Chondrocyte (in vitro differentiated cells): ENCODE measurements at regions not wholly inside any gene's neighbourhood (a gene's known extent, or its start where the extent isn't known, plus 50 kb on each side); places are given as distances from the start of the nearest gene placed in this dataset.

Experiments
- DNase-seq: peaks from one replicate; pipeline ENCODE4 v3.0.0; 2021; ENCODE audit warnings: mixed read lengths, low spot score
- H3K27ac Mint-ChIP-seq: one replicate; pipeline ENCODE4 v1.8.0; 2021; ENCODE audit warnings: mild to moderate bottlenecking, moderate library complexity, mixed read lengths; ENCODE audit not compliant: unreplicated experiment
- H3K27me3 Mint-ChIP-seq: 2 replicates; pipeline ENCODE4 v1.8.0; 2021; ENCODE audit warnings: low read depth, mixed read lengths
- H3K36me3 Mint-ChIP-seq: 2 replicates; pipeline ENCODE4 v1.8.0; 2021; ENCODE audit warnings: low read depth, mixed read lengths
- H3K4me1 Mint-ChIP-seq: 2 replicates; pipeline ENCODE4 v1.8.0; 2021; ENCODE audit warnings: low read depth, mild to moderate bottlenecking, mixed read lengths
- H3K4me3 Mint-ChIP-seq: one replicate; pipeline ENCODE4 v1.8.0; 2021; ENCODE audit warnings: mild to moderate bottlenecking, moderate library complexity, mixed read lengths; ENCODE audit not compliant: unreplicated experiment
- H3K9me3 Mint-ChIP-seq: 2 replicates; pipeline ENCODE4 v1.8.0; 2021; ENCODE audit warnings: low read depth, mixed read lengths
- TF ChIP-seq, protein P1 (sequence below): fragments of 200-600 bp; sonication (generic); IDR thresholded peaks from 2 replicates; pipeline ENCODE4 v1.5.0; 2021; ENCODE audit warnings: antibody characterized with exemption, mild to moderate bottlenecking, moderate library complexity

GRCh38 chr13:39274739-39275325 lies 236.6 kb downstream of the NHLRC3 start:
- Mint-ChIP-seq H3K27me3 (no peaks in the 10 kb centered on the region), H3K27ac (no peak overlapping the region), H3K4me3 (no peak overlapping the region), H3K9me3 (peaks cover under 1% of the 10 kb centered on the region), H3K36me3 (no peaks in the 10 kb centered on the region), H3K4me1 (no peaks in the 10 kb centered on the region)
- no peak for DNase-seq
- TF ChIP-seq, protein P1, sequence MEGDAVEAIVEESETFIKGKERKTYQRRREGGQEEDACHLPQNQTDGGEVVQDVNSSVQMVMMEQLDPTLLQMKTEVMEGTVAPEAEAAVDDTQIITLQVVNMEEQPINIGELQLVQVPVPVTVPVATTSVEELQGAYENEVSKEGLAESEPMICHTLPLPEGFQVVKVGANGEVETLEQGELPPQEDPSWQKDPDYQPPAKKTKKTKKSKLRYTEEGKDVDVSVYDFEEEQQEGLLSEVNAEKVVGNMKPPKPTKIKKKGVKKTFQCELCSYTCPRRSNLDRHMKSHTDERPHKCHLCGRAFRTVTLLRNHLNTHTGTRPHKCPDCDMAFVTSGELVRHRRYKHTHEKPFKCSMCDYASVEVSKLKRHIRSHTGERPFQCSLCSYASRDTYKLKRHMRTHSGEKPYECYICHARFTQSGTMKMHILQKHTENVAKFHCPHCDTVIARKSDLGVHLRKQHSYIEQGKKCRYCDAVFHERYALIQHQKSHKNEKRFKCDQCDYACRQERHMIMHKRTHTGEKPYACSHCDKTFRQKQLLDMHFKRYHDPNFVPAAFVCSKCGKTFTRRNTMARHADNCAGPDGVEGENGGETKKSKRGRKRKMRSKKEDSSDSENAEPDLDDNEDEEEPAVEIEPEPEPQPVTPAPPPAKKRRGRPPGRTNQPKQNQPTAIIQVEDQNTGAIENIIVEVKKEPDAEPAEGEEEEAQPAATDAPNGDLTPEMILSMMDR = no peak

GRCh38 chr13:39279077-39279476 lies 240.8 kb downstream of the NHLRC3 start:
- Mint-ChIP-seq H3K27me3 (no peaks in the 10 kb centered on the region), H3K9me3 (no peaks in the 10 kb centered on the region), H3K27ac (no peak overlapping the region), H3K36me3 (no peaks in the 10 kb centered on the region), H3K4me3 (no peak overlapping the region), H3K4me1 (peaks cover 25% of the 10 kb centered on the region)
- TF ChIP-seq, protein P1 = no peak
- DNase-seq = no peak

- Mint-ChIP-seq H3K4me3 (no peak overlapping the region), H3K27me3 (no peaks in the 10 kb centered on the region), H3K4me1 (peaks cover 25% of the 10 kb centered on the region), H3K9me3 (peaks cover 1% of the 10 kb centered on the region), H3K27ac (no peak overlapping the region), H3K36me3 (no peaks in the 10 kb centered on the region)
- TF ChIP-seq, protein P1 = no peak
- no peak for DNase-seq
Observed at GRCh38 chr13:39281539-39282150, 243.4 kb downstream of the NHLRC3 start.

- peaks cover 10% of the 10 kb centered on the region for H3K9me3 Mint-ChIP-seq
- H3K27me3 Mint-ChIP-seq = no peaks in the 10 kb centered on the region
- DNase-seq = no peak
- no peak overlapping the region for H3K27ac Mint-ChIP-seq
- H3K4me3 Mint-ChIP-seq = no peak overlapping the region
- peaks cover 5% of the 10 kb centered on the region for H3K36me3 Mint-ChIP-seq
- TF ChIP-seq, protein P1 = no peak
- peaks cover 25% of the 10 kb centered on the region for H3K4me1 Mint-ChIP-seq
Observed at GRCh38 chr13:39282400-39282972, 244.2 kb downstream of the NHLRC3 start.

- H3K4me1 Mint-ChIP-seq = peaks cover 25% of the 10 kb centered on the region
Observed at GRCh38 chr13:39283072-39283471, 244.8 kb downstream of the NHLRC3 start.

More at GRCh38 chr13:39283072-39283471, 244.8 kb downstream of the NHLRC3 start:
- TF ChIP-seq, protein P1 = no peak
- Mint-ChIP-seq H3K9me3 (peaks cover 14% of the 10 kb centered on the region), H3K27me3 (no peaks in the 10 kb centered on the region), H3K27ac (peak overlapping the region; percentile 50), H3K36me3 (peaks cover 5% of the 10 kb centered on the region), H3K4me3 (no peak overlapping the region)
- DNase-seq = no peak
